ENCODE measurements at regions not wholly inside any gene's neighbourhood (a gene's known extent, or its start where the extent isn't known, plus 50 kb on each side); places are given as distances from the start of the nearest gene placed in this dataset.
A peak's percentile ranks its signal among the peaks of the same experiment; 100 is the strongest.
"Not testable (repeated sequence)": the region's sequence is repeated elsewhere in the genome, so short reads cannot be mapped to it uniquely, and the experiment has no call there.

- no peak for DNase-seq (ENCODE audit: low read depth)
Observed at GRCh38 chr12:91741932-91742331, 403.7 kb downstream of the BTG1 start.

GRCh38 chr12:91733846-91734245 lies 411.8 kb downstream of the BTG1 start:
- peak; percentile 58 for DNase-seq (ENCODE audit: low read depth)

- peak; percentile 4 for DNase-seq (ENCODE audit: low read depth)
Observed at GRCh38 chr12:91732086-91732485, 413.6 kb downstream of the BTG1 start.

- no peak for DNase-seq (ENCODE audit: low read depth)
Observed at GRCh38 chr12:91729543-91729942, 416.1 kb downstream of the BTG1 start.

- DNase-seq (ENCODE audit: low read depth): no peak
Observed at GRCh38 chr12:91723191-91723590, 422.5 kb downstream of the BTG1 start.

- DNase-seq (ENCODE audit: low read depth): no peak
Observed at GRCh38 chr12:91722072-91722471, 423.6 kb downstream of the BTG1 start.

- no peak for DNase-seq (ENCODE audit: low read depth)
Observed at GRCh38 chr12:91721023-91721422, 424.6 kb downstream of the BTG1 start.

- DNase-seq (ENCODE audit: low read depth): no peak
Observed at GRCh38 chr12:91718326-91718725, 427.3 kb downstream of the BTG1 start.

GRCh38 chr12:91717804-91718203 lies 427.8 kb downstream of the BTG1 start:
- DNase-seq (ENCODE audit: low read depth): no peak

GRCh38 chr12:91711925-91712324 lies 433.7 kb downstream of the BTG1 start:
- DNase-seq (ENCODE audit: low read depth): not testable (repeated sequence)

- DNase-seq (ENCODE audit: low read depth): no peak
Observed at GRCh38 chr12:91706466-91706865, 439.2 kb downstream of the BTG1 start.

- DNase-seq (ENCODE audit: low read depth): peak; percentile 12
Observed at GRCh38 chr12:91704446-91704845, 441.2 kb downstream of the BTG1 start.

GRCh38 chr12:91703491-91704283 lies 442.0 kb downstream of the BTG1 start:
- DNase-seq (ENCODE audit: low read depth): no peak

- DNase-seq (ENCODE audit: low read depth): no peak
Observed at GRCh38 chr12:91702843-91703425, 442.7 kb downstream of the BTG1 start.

GRCh38 chr12:91695964-91696363 lies 449.7 kb downstream of the BTG1 start:
- no peak for DNase-seq (ENCODE audit: low read depth)

GRCh38 chr12:91695406-91695805 lies 450.2 kb downstream of the BTG1 start:
- not testable (repeated sequence) for DNase-seq (ENCODE audit: low read depth)

- no peak for DNase-seq (ENCODE audit: low read depth)
Observed at GRCh38 chr12:91690531-91690930, 455.1 kb downstream of the BTG1 start.

- DNase-seq (ENCODE audit: low read depth): no peak
Observed at GRCh38 chr12:91687052-91688017, 458.3 kb downstream of the BTG1 start.

- DNase-seq (ENCODE audit: low read depth): no peak
Observed at GRCh38 chr12:91685917-91686316, 459.7 kb downstream of the BTG1 start.

GRCh38 chr12:91681751-91682150 lies 463.9 kb downstream of the BTG1 start:
- no peak for DNase-seq (ENCODE audit: low read depth)

GRCh38 chr12:91680864-91681263 lies 464.8 kb downstream of the BTG1 start:
- no peak for DNase-seq (ENCODE audit: low read depth)

GRCh38 chr12:91677556-91677955 lies 468.1 kb downstream of the BTG1 start:
- no peak for DNase-seq (ENCODE audit: low read depth)

- no peak for DNase-seq (ENCODE audit: low read depth)
Observed at GRCh38 chr12:91675401-91675800, 470.2 kb downstream of the BTG1 start.

Measured in EH (cell line).